SK-N-SH (cell line): ENCODE measurements at regions not wholly inside any gene's neighbourhood (a gene's known extent, or its start where the extent isn't known, plus 50 kb on each side); places are given as distances from the start of the nearest gene placed in this dataset.

Source experiments
- CTCF ChIA-PET: fragments of 300-600, 350-600 bp; formaldehyde crosslinking; extraction: SDS; loops from one replicate; lab custom pipeline; 2021; lab: Yijun Ruan, JAX
- POLR2A ChIA-PET: fragments of 350-600 bp; sonication (Branson Sonifier 250); formaldehyde crosslinking; extraction: SDS; loops from one replicate; lab custom pipeline; 2020; ENCODE audit warnings: antibody characterized with exemption, inconsistent platforms; lab: Yijun Ruan, JAX
- DNase-seq: peaks from one replicate; pipeline ENCODE4 v3.0.0; 2012
- H2AFZ ChIP-seq: fragments of 200-600 bp; sonication (generic); 2 replicates; pipeline ENCODE4 v1.8.1; 2016; ENCODE audit warnings: antibody characterized with exemption, mild to moderate bottlenecking, low read depth
- H3F3A ChIP-seq: fragments of 200-600 bp; sonication (generic); replicated peaks from 2 replicates; pipeline ENCODE3; 2016; ENCODE audit warnings: antibody characterized with exemption, mild to moderate bottlenecking; ENCODE audit not compliant: insufficient read depth
- H3K27ac ChIP-seq, 2 experiments: fragments of 200-500 bp in 1 of 2; fragments of 200-600 bp in 1 of 2; sonication (Bioruptor generic) in 1 of 2; sonication (generic), shearing (Covaris generic) in 1 of 2; 2 replicates each; pipeline versions ENCODE4 v1.5.1 to v1.6.1; 2014 to 2016; ENCODE audit warnings: low read depth in 2 of 2, inconsistent platforms in 1 of 2, low read length in 1 of 2, mild to moderate bottlenecking in 1 of 2, mixed read lengths in 1 of 2
- H3K27me3 ChIP-seq: fragments of 200-600 bp; sonication (generic), shearing (Covaris generic); 2 replicates; pipeline ENCODE4 v1.6.1; 2016; ENCODE audit warnings: mixed run types; ENCODE audit not compliant: insufficient read depth
- H3K36me3 ChIP-seq, 2 experiments: fragments of 200-500 bp in 1 of 2; fragments of 200-600 bp in 1 of 2; sonication (Bioruptor generic) in 1 of 2; sonication (generic) in 1 of 2; replicated peaks in 1 of 2; 2 replicates each; pipeline versions ENCODE3 to v1.5.1; 2014 to 2016; ENCODE audit warnings: low read length in 1 of 2, mild to moderate bottlenecking in 1 of 2; ENCODE audit not compliant: insufficient read depth in 2 of 2, control insufficient read depth in 1 of 2
- H3K4me1 ChIP-seq, 2 experiments: fragments of 200-500 bp in 1 of 2; fragments of 200-600 bp in 1 of 2; sonication (Bioruptor generic) in 1 of 2; sonication (generic), shearing (Covaris generic) in 1 of 2; 2 replicates each; pipeline versions ENCODE4 v1.5.1 to v1.6.1; 2014 to 2016; ENCODE audit warnings: low read depth in 1 of 2, low read length in 1 of 2, mixed run types in 1 of 2; ENCODE audit not compliant: insufficient read depth in 2 of 2, control insufficient read depth in 1 of 2
- H3K4me2 ChIP-seq: fragments of 200-600 bp; sonication (generic), shearing (Covaris generic); 2 replicates; pipeline ENCODE4 v1.6.1; 2017; ENCODE audit warnings: mixed run types
- H3K4me3 ChIP-seq, 2 experiments: fragments of 200-500 bp in 1 of 2; fragments of 200-600 bp in 1 of 2; sonication (Bioruptor generic) in 1 of 2; sonication (generic), shearing (Covaris generic) in 1 of 2; 2 replicates each; pipeline versions ENCODE4 v1.5.1 to v1.8.1; 2014 to 2016; ENCODE audit warnings: low read depth in 2 of 2, inconsistent platforms in 1 of 2, low read length in 1 of 2, mild to moderate bottlenecking in 1 of 2, mixed read lengths in 1 of 2, moderate library complexity in 1 of 2
- H3K79me2 ChIP-seq: fragments of 200-600 bp; sonication (generic); 2 replicates; pipeline ENCODE4 v1.8.1; 2017; ENCODE audit warnings: mild to moderate bottlenecking; ENCODE audit not compliant: insufficient read depth
- H3K9ac ChIP-seq: fragments of 200-600 bp; sonication (generic); 2 replicates; pipeline ENCODE4 v1.6.1; 2017; ENCODE audit warnings: mixed run types
- H3K9me2 ChIP-seq: fragments of 200-600 bp; sonication (generic); 2 replicates; pipeline ENCODE4 v1.6.1; 2017; ENCODE audit warnings: mixed run types
- H3K9me3 ChIP-seq: fragments of 200-600 bp; sonication (generic); 2 replicates; pipeline ENCODE4 v1.6.1; 2017; ENCODE audit warnings: mixed run types, mild to moderate bottlenecking, moderate library complexity
- H4K20me1 ChIP-seq: fragments of 200-600 bp; sonication (generic); 2 replicates; pipeline ENCODE4 v1.6.1; 2017; ENCODE audit warnings: mild to moderate bottlenecking, mixed run types; ENCODE audit not compliant: insufficient read depth
- CTCF ChIP-seq: fragments of 200-600 bp; sonication (generic); IDR thresholded peaks from 2 replicates; pipeline ENCODE4 v1.6.1; 2017; ENCODE audit warnings: antibody characterized with exemption, mild to moderate bottlenecking, moderate library complexity
- ELF1 ChIP-seq: IDR thresholded peaks from 2 replicates; pipeline ENCODE4 v1.4.0; 2012
- EP300 ChIP-seq, 2 experiments: IDR thresholded peaks; 2 replicates each; pipeline versions ENCODE4 v1.4.0 to v1.6.1; 2012; ENCODE audit warnings: borderline replicate concordance in 1 of 2, low read depth in 1 of 2, low read length in 1 of 2
- GATA2 ChIP-seq: sonication (generic); formaldehyde crosslinking; IDR thresholded peaks from 2 replicates; pipeline ENCODE4 v1.5.0; 2020; ENCODE audit warnings: mild to moderate bottlenecking, missing genetic modification reagents
- IRF3 ChIP-seq: fragments of 150-350 bp; IDR thresholded peaks from 2 replicates; pipeline ENCODE4 v1.6.1; 2016; ENCODE audit warnings: mild to moderate bottlenecking, low read depth, low read length
- MEF2A ChIP-seq: IDR thresholded peaks from 2 replicates; pipeline ENCODE4 v1.4.0; 2012; ENCODE audit warnings: low read depth, borderline replicate concordance
- MXI1 ChIP-seq: IDR thresholded peaks from 2 replicates; pipeline ENCODE4 v1.6.1; 2012; ENCODE audit warnings: mild to moderate bottlenecking, low read depth, low read length, improper control_type of control experiment
- NFIC ChIP-seq: IDR thresholded peaks from 2 replicates; pipeline ENCODE4 v1.4.0; 2012; ENCODE audit warnings: borderline replicate concordance
- RAD21 ChIP-seq: IDR thresholded peaks from 2 replicates; pipeline ENCODE4 v1.6.1; 2012; ENCODE audit warnings: mild to moderate bottlenecking, low read length
- RFX5 ChIP-seq: IDR thresholded peaks from 2 replicates; pipeline ENCODE4 v1.6.1; 2012; ENCODE audit warnings: mild to moderate bottlenecking, improper control_type of control experiment, low read length
- WGBS: methylation state at CpG from one replicate; pipeline ENCODE4 v1.1.6; 2017; ENCODE audit warnings: low lambda C conversion rate; 5-methylcytosine and 5-hydroxymethylcytosine counted together
- TF ChIP-seq, protein P1 (sequence below): IDR thresholded peaks from 2 replicates; pipeline ENCODE4 v1.4.0; 2012; ENCODE audit warnings: low read depth

- Histone ChIP-seq H3K9ac (no peak overlapping the region), H3K9me2 (no peaks in the 10 kb centered on the region), H3K4me2 (no peak overlapping the region), H2AFZ (no peak overlapping the region), H3K27ac (no peak overlapping the region), H3F3A (no peaks in the 10 kb centered on the region), H4K20me1 (no peaks in the 10 kb centered on the region), H3K4me3 (no peak overlapping the region), H3K4me1 (no peaks in the 10 kb centered on the region; a peak in 1 of 4 replicates), H3K9me3 (no peaks in the 10 kb centered on the region), H3K27me3 (no peaks in the 10 kb centered on the region), H3K36me3 (no peaks in the 10 kb centered on the region)
- 43% methylated on average over 7 of the region's 7 CpGs for WGBS
- CTCF ChIA-PET: no interaction called here
- POLR2A ChIA-PET: no interaction called here
- TF ChIP-seq EP300 (IDR thresholded peaks at IDR 0.05; ENCODE audit: borderline replicate concordance in 1 of 2, low read depth in 1 of 2, low read length in 1 of 2): no peak
- TF ChIP-seq, all 33 proteins: peak for 0
- DNase-seq: no peak
- H3K79me2 ChIP-seq: no peaks in the 10 kb centered on the region
Observed at GRCh38 chr2:59019566-59020159, 778.5 kb upstream of the FANCL start.

DNA sequence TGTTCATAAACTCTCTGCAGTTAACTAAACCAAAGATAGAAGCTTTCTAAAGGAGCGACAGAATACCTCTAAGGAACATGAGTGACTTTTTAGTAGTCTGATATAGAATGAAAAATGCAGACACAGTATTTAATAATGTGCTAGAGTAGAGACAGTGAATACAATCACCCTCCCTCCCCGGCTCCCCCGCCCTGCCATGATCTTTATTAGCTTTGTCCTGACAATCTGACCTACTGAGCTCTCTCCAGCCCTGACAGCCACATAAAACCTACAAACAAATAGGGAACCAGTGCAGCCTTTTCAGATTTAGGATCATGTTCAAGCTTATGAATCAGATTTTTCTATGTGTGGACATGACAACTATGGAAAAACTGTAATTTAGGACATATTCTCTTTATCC lies 777.6 kb upstream of the FANCL start:
- peak; percentile 19 for DNase-seq
- no peak overlapping the region for H2AFZ ChIP-seq
- H3K4me3 ChIP-seq: no peak overlapping the region
- TF ChIP-seq GATA2 (CRISPR knock-in tag): no peak
- no peak for TF ChIP-seq MXI1
- no peak for TF ChIP-seq RAD21
- H3K79me2 ChIP-seq: no peaks in the 10 kb centered on the region
- H3K4me1 ChIP-seq: no peaks in the 10 kb centered on the region; a peak in 1 of 4 replicates
- no peaks in the 10 kb centered on the region for H3F3A ChIP-seq
- WGBS: 37% methylated on average over 3 of the region's 3 CpGs
- no peaks in the 10 kb centered on the region for H3K9me2 ChIP-seq
- no peak overlapping the region for H3K9ac ChIP-seq
- CTCF ChIA-PET: no interaction called here
- H4K20me1 ChIP-seq: no peaks in the 10 kb centered on the region
- POLR2A ChIA-PET: no interaction called here
- H3K4me2 ChIP-seq: no peak overlapping the region
- no peak overlapping the region for H3K27ac ChIP-seq
- H3K36me3 ChIP-seq: no peaks in the 10 kb centered on the region
- H3K9me3 ChIP-seq: no peaks in the 10 kb centered on the region
- H3K27me3 ChIP-seq: no peaks in the 10 kb centered on the region

DNA sequence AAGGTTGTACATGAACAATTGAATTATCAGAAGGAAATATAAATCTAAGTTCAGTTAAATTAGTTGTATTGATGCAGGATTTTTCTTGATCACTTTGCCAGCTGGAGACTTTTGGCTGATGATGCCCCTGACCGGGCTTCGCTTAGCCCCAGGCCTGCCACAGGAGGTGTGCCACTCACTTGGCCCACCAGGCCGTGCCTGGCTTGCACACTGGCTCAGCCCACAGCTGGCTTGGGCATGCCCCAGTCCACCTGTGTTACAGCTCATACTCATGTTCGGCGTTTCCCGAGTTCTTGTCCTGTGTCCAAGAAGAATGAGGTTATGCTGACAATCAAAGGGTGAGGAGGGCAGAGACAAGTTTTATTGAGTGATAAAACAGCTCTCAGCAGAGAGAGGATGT lies 773.9 kb upstream of the FANCL start:
- Histone ChIP-seq H2AFZ (no peak overlapping the region), H3K4me2 (no peak overlapping the region), H3K36me3 (no peaks in the 10 kb centered on the region), H3K9me2 (no peaks in the 10 kb centered on the region), H3K27me3 (no peaks in the 10 kb centered on the region), H3K79me2 (no peaks in the 10 kb centered on the region), H4K20me1 (no peaks in the 10 kb centered on the region), H3K4me3 (no peak overlapping the region), H3K9ac (no peak overlapping the region), H3F3A (no peaks in the 10 kb centered on the region), H3K27ac (no peak overlapping the region), H3K4me1 (no peaks in the 10 kb centered on the region; a peak in 1 of 4 replicates), H3K9me3 (no peaks in the 10 kb centered on the region)
- POLR2A ChIA-PET: no interaction called here
- TF ChIP-seq ELF1 (no peak), RFX5 (no peak)
- no peak for DNase-seq
- WGBS: 50% methylated on average over 6 of the region's 6 CpGs
- CTCF ChIA-PET: interaction anchor here (2.0 kb wide), 1 partner anchor 11 kb away, joined by 6 read pairs; no protein-coding TSS in a partner anchor

DNA sequence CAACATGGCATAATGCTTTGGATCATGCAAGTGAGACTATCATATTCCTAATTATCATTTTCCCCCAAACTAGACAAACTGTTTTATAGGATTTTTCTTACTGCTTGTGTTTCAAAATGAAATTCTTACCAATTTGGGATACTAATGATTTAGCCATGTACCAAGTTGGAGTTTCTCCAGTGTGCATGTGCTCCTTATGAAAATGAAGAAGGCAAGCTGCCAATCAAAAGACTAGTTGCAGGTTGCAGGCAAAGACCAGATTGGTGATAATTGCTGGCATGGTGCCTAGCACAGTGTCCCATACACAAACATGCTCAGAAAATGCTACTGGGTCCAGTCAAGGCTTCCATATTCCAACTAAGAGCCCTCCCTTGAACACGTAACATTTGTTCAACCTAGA lies 771.8 kb upstream of the FANCL start:
- CTCF ChIA-PET: interaction anchor here (0.9 kb wide), 1 partner anchor 12 kb away, joined by 4 read pairs; no protein-coding TSS in a partner anchor
- Histone ChIP-seq H4K20me1 (no peaks in the 10 kb centered on the region), H3K27ac (no peak overlapping the region), H3K4me2 (no peak overlapping the region), H3K36me3 (no peaks in the 10 kb centered on the region), H3F3A (no peaks in the 10 kb centered on the region)
- TF ChIP-seq IRF3: no peak
- TF ChIP-seq CTCF: no peak
- TF ChIP-seq MEF2A: no peak
- no peak for TF ChIP-seq NFIC
- TF ChIP-seq, protein P1, sequence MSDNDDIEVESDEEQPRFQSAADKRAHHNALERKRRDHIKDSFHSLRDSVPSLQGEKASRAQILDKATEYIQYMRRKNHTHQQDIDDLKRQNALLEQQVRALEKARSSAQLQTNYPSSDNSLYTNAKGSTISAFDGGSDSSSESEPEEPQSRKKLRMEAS: no peak
- TF ChIP-seq, all 33 proteins: peak for 0
- POLR2A ChIA-PET: no interaction called here
- Histone ChIP-seq H3K9ac (no peak overlapping the region), H2AFZ (no peak overlapping the region), H3K9me2 (no peaks in the 10 kb centered on the region), H3K9me3 (no peaks in the 10 kb centered on the region), H3K4me3 (no peak overlapping the region), H3K4me1 (no peaks in the 10 kb centered on the region), H3K27me3 (no peaks in the 10 kb centered on the region), H3K79me2 (no peaks in the 10 kb centered on the region)
- DNase-seq: no peak
- WGBS: 60% methylated on average over 1 of the region's 1 CpG
